Keratinocyte (primary cell): ENCODE measurements at regions not wholly inside any gene's neighbourhood (a gene's known extent, or its start where the extent isn't known, plus 50 kb on each side); places are given as distances from the start of the nearest gene placed in this dataset.

ENCODE experiments used
- DNase-seq: peaks from one replicate; pipeline ENCODE4 v3.0.0-alpha.2; 2011; ENCODE audit warnings: low read depth, missing footprints, low spot score
- FAIRE-seq: peaks from 2 replicates; lab custom pipeline; 2011; peaks lifted over from hg19 to GRCh38; lab: Jason Lieb, UNC
- H2AFZ ChIP-seq: 2 replicates; pipeline ENCODE4 v1.6.0; 2012; ENCODE audit warnings: low read length, control low read depth, inconsistent platforms; ENCODE audit not compliant: control insufficient read depth
- H3K27ac ChIP-seq: 2 replicates; pipeline ENCODE4 v1.5.1; 2011; ENCODE audit warnings: low read length; ENCODE audit not compliant: control insufficient read depth, insufficient read depth
- H3K27me3 ChIP-seq: 3 replicates; pipeline ENCODE4 v1.6.0; 2011; ENCODE audit warnings: low read length; ENCODE audit not compliant: control insufficient read depth, insufficient read depth; ENCODE audit errors: extremely low read depth
- H3K36me3 ChIP-seq, 2 experiments: 2 replicates in 1 of 2; 3 replicates in 1 of 2; pipeline ENCODE4 v1.5.1; 2011; ENCODE audit warnings: low read length in 2 of 2, mild to moderate bottlenecking in 1 of 2; ENCODE audit not compliant: control insufficient read depth in 2 of 2, insufficient read depth in 2 of 2; ENCODE audit errors: extremely low read depth in 1 of 2
- H3K4me1 ChIP-seq: 3 replicates; pipeline ENCODE4 v1.5.1; 2011; ENCODE audit warnings: low read length; ENCODE audit not compliant: control insufficient read depth, insufficient read depth; ENCODE audit errors: extremely low read depth
- H3K4me2 ChIP-seq: 3 replicates; pipeline ENCODE4 v1.6.0; 2011; ENCODE audit warnings: low read depth, low read length; ENCODE audit not compliant: control insufficient read depth, insufficient read depth; ENCODE audit errors: extremely low read depth
- H3K4me3 ChIP-seq, 3 experiments: fragments of 200-600 bp in 1 of 3; sonication (generic) in 1 of 3; 2 replicates in 2 of 3; 3 replicates in 1 of 3; pipeline ENCODE4 v1.5.1; 2011 to 2016; ENCODE audit warnings: low read length in 3 of 3, mild to moderate bottlenecking in 3 of 3, control low read depth in 2 of 3, inconsistent platforms in 1 of 3, low read depth in 1 of 3, mixed read lengths in 1 of 3, mixed run types in 1 of 3, moderate library complexity in 1 of 3; ENCODE audit not compliant: control insufficient read depth in 2 of 3, insufficient read depth in 2 of 3; ENCODE audit errors: extremely low read depth in 1 of 3
- H3K79me2 ChIP-seq: 2 replicates; pipeline ENCODE4 v1.6.0; 2012; ENCODE audit warnings: low read length; ENCODE audit not compliant: control insufficient read depth, insufficient read depth
- H3K9ac ChIP-seq: 3 replicates; pipeline ENCODE4 v1.6.0; 2011; ENCODE audit warnings: low read length; ENCODE audit not compliant: control insufficient read depth, insufficient read depth; ENCODE audit errors: extremely low read depth
- H3K9me1 ChIP-seq: 3 replicates; pipeline ENCODE4 v1.6.0; 2011; ENCODE audit warnings: low read length; ENCODE audit not compliant: control insufficient read depth, insufficient read depth; ENCODE audit errors: extremely low read depth
- H3K9me3 ChIP-seq: 2 replicates; pipeline ENCODE4 v1.5.1; 2012; ENCODE audit warnings: low read depth, low read length; ENCODE audit not compliant: control insufficient read depth
- H4K20me1 ChIP-seq: 3 replicates; pipeline ENCODE4 v1.6.0; 2011; ENCODE audit warnings: low read length; ENCODE audit not compliant: control insufficient read depth, insufficient read depth; ENCODE audit errors: extremely low read depth
- EZH2 ChIP-seq: IDR thresholded peaks from one replicate; pipeline ENCODE4 v1.6.1; 2012; ENCODE audit warnings: inconsistent platforms, mild to moderate bottlenecking, low read length, moderate library complexity
- dilution Hi-C: fragments of 300-500 bp; cut with MboI; formaldehyde crosslinking; loops from one replicate; pipeline ENCODE4 v1.7.0; 2020; ENCODE audit warnings: low sequenced_read_pairs; ENCODE audit not compliant: extremely low pct_ligation_motif_present
- TF ChIP-seq, protein P1 (sequence below), 3 experiments: IDR thresholded peaks in 1 of 3; conservative IDR thresholded peaks in 1 of 3; optimal IDR thresholded peaks in 1 of 3; 2 replicates in 2 of 3; 3 replicates in 1 of 3; pipeline versions ENCODE3 to v1.5.1; 2011; ENCODE audit warnings: low read length in 3 of 3, mild to moderate bottlenecking in 3 of 3, moderate library complexity in 2 of 3, control low read depth in 1 of 3, inconsistent platforms in 1 of 3; ENCODE audit not compliant: insufficient read depth in 2 of 3; ENCODE audit errors: extremely low read depth in 1 of 3

DNA sequence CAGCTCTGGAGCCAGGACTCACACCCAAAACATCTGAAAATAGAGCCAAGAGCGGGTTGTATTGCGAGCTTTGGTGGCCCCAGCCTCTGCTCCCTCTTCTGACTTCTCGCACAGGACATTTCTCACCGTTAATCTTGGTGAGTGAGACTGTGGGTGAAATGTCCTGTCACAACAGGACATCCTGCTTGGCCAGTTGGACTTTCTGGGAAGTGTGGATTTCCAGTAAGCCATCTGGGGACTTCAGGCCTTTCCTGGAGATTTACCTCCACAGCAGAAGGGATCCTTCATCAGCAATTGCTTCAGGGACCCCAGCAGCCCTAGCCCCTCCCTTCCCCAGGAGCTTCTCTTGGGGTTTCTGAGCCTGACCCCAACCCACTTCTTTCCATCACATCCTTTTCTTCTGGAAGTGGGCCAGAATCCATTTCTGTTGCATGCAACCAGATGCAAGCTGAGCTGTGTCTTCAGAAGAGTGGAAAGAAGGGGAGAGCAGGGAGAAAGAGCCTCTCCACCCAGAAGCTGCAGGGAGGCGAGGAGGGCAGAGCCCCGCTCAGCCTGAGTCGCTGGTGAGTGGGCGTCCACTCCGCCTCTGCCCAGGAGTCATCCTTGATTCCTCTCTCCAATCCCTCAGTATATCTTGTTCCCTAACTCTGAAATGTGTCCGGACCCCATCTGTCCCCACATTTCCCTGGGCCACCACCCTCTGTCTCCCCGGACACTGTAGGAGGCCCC, 50.3 kb upstream of the GADD45G start:
- Histone ChIP-seq H3K4me3 (no peak overlapping the region), H3K27me3 (peaks cover 11% of the 10 kb centered on the region), H3K27ac (no peak overlapping the region), H3K4me1 (no peaks in the 10 kb centered on the region), H2AFZ (no peak overlapping the region), H3K9ac (no peak overlapping the region), H3K79me2 (no peaks in the 10 kb centered on the region), H3K36me3 (no peaks in the 10 kb centered on the region), H4K20me1 (no peaks in the 10 kb centered on the region), H3K9me3 (no peaks in the 10 kb centered on the region), H3K9me1 (no peaks in the 10 kb centered on the region), H3K4me2 (no peak overlapping the region)
- dilution Hi-C loops: no loop called here
- FAIRE-seq: no peak
- TF ChIP-seq, protein P1, sequence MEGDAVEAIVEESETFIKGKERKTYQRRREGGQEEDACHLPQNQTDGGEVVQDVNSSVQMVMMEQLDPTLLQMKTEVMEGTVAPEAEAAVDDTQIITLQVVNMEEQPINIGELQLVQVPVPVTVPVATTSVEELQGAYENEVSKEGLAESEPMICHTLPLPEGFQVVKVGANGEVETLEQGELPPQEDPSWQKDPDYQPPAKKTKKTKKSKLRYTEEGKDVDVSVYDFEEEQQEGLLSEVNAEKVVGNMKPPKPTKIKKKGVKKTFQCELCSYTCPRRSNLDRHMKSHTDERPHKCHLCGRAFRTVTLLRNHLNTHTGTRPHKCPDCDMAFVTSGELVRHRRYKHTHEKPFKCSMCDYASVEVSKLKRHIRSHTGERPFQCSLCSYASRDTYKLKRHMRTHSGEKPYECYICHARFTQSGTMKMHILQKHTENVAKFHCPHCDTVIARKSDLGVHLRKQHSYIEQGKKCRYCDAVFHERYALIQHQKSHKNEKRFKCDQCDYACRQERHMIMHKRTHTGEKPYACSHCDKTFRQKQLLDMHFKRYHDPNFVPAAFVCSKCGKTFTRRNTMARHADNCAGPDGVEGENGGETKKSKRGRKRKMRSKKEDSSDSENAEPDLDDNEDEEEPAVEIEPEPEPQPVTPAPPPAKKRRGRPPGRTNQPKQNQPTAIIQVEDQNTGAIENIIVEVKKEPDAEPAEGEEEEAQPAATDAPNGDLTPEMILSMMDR (optimal IDR thresholded peaks at IDR 0.05 in 1 of 3, IDR thresholded peaks at IDR 0.05 in 1 of 3, conservative IDR thresholded peaks at IDR 0.05 in 1 of 3; ENCODE audit: extremely low read depth in 1 of 3, insufficient read depth in 2 of 3, low read length in 3 of 3): no peak
- DNase-seq: no peak

DNA sequence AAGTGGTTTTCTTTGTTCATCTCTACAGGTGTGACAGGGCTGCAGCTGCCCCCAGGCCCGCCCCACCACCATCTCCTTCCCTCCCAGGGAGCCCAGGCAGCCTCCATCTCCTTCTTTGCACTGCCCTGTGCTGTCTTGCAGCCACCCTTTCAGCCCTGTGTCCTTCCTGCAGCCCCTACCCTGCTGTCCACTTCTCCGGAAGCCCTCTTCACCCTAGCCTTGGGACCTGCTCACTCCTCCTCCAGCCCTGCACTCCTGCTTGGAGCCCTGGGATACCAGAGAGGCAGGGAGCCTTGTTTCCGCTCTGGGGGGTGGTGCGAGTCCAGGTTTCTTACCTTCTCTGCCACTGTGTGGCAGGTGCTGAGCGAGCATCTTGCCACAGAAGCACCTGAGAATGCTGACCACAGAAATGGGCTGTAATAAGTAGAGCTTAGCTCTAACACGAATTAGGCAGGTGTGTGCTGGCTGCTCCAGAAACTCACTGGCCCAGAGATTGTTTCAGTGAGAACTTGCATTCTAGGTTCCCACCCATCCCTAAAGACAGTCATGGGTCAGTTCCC, 51.3 kb upstream of the GADD45G start:
- TF ChIP-seq, protein P1 (optimal IDR thresholded peaks at IDR 0.05 in 1 of 3, IDR thresholded peaks at IDR 0.05 in 1 of 3, conservative IDR thresholded peaks at IDR 0.05 in 1 of 3; ENCODE audit: extremely low read depth in 1 of 3, insufficient read depth in 2 of 3, low read length in 3 of 3): no peak
- TF ChIP-seq EZH2: no peak

More for the DNA sequence above, 51.3 kb upstream of the GADD45G start:
- Histone ChIP-seq H2AFZ (no peak overlapping the region), H3K9me1 (no peaks in the 10 kb centered on the region), H3K4me1 (peaks cover 2% of the 10 kb centered on the region), H4K20me1 (no peaks in the 10 kb centered on the region), H3K9ac (no peak overlapping the region), H3K79me2 (no peaks in the 10 kb centered on the region), H3K27ac (no peak overlapping the region), H3K27me3 (peaks cover 11% of the 10 kb centered on the region), H3K36me3 (no peaks in the 10 kb centered on the region), H3K4me3 (no peak overlapping the region), H3K9me3 (no peaks in the 10 kb centered on the region), H3K4me2 (no peak overlapping the region)
- FAIRE-seq (no peak), DNase-seq (no peak)
- dilution Hi-C loops: no loop called here
